NK-92 treated with Interleukin-12 subunit alpha and Interleukin-12 subunit beta, amount 100 ng/mL, for 24 hours (cell line): ENCODE measurements at regions not wholly inside any gene's neighbourhood (a gene's known extent, or its start where the extent isn't known, plus 50 kb on each side); places are given as distances from the start of the nearest gene placed in this dataset.

ENCODE experiments used
- DNase-seq: peaks from one replicate; lab custom pipeline; 2025; lab: John Stamatoyannopoulos, UW

- DNase-seq, result no peak
Observed at GRCh38 chr1:198864695-198865094, 225.9 kb downstream of the PTPRC start.

GRCh38 chr1:198865319-198865718 is 226.5 kb downstream of the PTPRC start:
- DNase-seq, result no peak

- no peak for DNase-seq
Observed at GRCh38 chr1:198867182-198867581, 228.3 kb downstream of the PTPRC start.

DNA sequence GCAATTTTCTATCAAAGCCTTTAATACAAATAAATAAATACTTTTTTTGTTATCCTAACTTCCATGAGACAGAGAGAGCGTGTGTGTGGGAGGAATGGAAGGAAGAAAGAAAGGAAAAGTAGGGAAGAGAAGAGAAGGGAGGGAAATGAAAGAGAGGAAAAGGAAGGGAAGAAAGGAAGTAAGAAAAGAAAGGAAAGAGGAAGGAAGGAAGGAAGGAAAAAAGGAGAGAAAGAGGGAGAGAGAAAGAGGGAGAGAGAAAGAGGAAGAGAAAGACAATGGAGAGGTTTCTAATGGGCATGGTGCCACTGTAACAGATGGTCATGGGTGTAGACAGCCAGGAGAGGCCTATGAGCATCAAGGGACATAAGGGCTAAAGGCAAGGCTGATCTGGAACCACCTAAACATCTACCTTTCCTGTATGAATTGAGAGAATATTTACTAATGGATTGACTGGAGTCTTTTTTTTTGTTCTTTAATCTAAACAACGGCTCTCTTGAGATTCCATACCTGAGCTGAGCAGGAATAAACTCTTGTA is 234.9 kb downstream of the PTPRC start:
- DNase-seq, result no peak

- no peak for DNase-seq
Observed at GRCh38 chr1:198876371-198876871, 237.6 kb downstream of the PTPRC start.

DNA sequence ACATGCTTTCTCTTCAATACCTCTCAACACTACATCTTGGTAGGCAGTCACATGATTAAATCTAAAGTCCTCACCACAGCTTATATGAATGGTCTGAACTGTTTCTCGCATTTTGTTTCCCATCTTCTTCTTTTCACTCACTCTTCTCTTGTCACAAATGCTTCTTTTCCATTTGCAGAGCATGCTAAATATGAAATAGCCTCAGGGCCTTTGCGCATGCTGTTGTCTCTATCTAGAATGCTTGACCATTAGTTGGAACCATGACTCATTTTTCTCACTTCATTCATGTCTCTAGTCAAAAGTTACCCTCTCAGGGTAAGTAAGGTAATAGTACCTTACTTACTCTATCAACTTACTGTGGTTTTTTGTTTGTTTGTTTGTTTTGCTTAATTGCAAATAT is 239.7 kb downstream of the PTPRC start:
- no peak for DNase-seq

DNA sequence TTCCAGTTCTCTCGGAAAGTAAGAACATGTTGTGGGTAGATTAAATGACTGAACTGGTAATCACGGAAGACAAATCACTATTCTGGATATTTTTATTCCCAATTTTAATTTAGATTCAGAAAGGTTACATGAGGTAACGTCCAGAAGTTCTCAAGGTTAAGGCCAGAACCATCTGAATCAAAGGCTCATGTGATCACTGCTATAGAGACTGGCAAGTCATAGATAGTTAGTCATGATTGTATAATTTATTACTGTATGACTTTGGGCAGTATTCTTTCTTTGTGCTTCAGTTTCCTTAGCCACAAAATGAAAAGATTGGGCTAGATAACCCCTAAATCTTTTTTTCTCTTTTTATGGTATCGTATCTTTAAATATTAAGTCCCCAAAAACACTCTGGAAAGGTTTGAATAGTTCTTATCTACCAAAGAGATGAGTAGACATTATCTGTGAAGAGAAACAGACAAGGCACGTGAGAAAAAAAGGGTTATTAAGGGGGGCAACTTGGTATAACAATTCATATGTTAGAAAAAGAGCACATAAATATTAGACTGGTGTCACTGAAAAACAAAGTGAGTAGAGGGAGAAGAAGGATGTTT is 241.0 kb downstream of the PTPRC start:
- no peak for DNase-seq

DNA sequence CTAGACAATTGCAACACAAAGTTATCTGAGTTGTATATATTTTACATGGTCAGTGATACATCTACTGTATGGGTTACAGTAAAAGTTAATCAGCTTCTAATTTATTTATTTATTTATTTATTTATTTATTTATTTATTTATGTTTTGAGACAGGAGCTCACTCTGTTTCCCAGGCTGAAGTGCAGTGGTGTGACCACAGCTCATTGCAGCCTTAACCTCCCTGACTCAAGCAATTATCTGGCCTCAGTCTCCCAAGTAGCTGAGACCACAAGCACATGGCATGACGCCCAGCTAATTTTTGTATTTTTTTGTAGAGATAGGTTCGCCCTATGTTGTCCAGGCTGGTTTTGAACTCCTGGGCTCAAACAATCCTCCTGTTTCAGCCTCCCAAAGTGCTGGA is 241.6 kb downstream of the PTPRC start:
- no peak for DNase-seq

DNA sequence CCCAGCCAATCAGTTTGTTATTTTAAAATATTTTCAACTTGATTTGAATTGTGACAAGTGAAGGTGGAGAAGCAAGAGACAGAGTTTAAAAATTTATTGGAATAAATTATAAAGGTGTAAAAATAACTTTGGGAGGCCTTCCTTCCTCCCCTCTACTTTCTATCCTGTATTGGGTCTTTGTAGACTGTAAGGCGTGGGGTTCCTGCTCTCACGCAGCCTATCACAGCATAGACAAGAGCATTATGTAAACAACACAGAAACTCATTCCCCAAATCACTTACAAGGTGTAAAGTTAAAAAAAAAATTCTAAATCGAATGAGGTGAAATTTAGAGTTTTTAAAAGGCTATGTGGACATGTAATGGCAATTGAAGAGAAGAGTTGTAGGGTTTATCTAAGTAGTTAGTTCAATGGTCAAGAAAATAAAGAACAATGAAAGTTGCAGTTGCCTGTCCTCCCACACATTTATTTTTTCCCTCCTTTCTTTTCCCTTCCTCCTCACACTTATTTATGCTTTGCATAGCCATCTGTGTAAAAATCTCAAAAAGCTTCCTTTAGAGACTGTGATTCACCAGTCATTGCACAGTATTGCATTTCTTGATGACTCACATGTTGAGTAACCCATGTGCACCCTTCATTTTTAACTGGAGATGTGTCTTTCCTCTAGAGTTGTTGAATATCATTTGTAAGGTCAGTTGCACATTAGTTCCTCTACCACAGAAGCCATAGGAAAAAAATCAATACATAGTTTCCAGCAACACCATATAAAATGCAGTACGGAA is 242.2 kb downstream of the PTPRC start:
- DNase-seq, result no peak

DNA sequence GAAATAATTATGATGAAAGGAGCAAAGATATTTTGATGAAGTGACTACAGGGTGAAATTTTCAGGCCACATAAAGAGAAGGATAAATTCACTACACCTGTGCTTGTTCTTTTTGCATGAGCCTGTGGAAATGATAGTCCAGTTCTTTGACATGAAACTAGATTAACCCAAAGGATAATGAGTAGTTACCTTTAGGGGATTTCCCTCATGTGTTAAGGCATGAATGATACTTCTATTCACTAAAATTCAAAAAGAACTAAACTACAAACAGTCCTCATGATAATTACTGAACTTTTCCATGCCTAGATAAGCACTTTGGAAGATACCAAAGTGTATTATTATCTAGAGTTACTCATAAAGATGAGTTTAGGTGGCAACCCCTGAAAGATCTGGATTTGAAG is 244.3 kb downstream of the PTPRC start:
- no peak for DNase-seq

DNA sequence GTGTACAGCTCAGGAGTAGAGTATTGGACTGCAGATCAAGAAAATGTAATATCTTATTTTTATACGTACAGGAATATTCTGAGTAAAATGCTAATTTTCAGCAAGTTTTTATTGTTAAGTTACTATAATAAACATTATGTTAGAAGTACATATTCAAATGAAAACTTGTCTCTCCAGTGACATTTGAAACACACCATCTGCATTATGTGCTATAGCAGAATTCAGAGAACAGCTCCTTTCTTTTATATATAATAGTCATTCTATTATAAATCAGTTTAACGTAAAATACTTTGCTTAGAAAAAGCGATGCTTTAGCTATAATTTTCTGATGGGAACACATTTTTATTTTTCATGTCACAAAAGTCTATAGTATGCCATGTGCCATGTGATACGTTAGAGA is 249.0 kb downstream of the PTPRC start:
- DNase-seq, result no peak

GRCh38 chr1:198888379-198888943 is 249.6 kb downstream of the PTPRC start:
- no peak for DNase-seq

- no peak for DNase-seq
Observed at GRCh38 chr1:198889101-198889500, 250.3 kb downstream of the PTPRC start.

DNA sequence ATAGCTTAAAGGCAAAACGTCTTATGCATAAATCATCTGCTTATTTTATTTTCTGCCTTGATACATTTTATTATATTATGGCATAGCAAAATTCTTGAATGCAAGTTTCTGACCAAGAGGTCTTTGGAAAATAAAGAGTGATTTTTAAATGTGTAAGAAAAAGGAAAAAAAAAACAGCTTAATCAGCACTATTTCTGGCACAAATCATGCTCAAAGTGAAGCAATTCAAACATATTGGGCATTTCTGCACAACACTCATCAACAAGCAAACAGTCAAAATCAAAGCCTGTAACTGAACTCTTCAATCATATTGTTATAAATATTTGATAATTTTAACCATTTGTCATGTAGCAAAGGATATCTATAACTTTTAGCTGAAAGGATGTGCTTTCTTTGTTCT is 250.9 kb downstream of the PTPRC start:
- DNase-seq, result no peak

DNA sequence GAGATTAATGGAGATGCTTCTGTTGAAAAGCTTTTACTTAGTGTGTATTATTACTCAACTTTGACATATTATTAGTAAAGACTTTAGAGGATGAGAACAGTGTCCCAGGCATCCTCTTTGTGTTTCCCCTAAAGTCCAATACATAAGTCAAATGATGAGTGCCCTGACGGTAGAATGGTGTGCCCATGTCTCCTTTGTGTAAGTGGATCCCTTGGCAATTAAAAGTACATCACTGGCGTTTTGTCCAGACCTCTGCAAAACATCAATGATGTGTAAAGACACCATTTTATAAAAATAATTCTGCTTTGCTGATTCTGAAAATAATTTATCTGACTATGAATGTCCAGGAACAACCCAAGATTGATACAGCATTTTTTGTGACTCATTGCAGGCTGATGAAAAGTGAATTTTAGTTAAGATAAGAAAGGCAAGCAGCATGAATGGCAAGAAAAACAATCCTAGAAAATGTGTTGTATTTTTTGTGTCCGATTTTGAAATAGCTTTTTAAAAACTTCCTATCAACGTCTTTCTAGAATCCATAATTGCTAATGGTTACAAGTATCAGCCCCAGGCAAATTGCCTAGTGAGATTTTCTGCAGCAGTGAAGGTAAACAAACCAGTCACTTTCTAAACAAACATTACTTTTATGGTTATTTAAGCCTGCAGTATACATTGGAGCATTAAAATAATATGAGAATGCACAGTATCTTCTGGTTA is 251.5 kb downstream of the PTPRC start:
- DNase-seq, result no peak

GRCh38 chr1:198892065-198892464 is 253.2 kb downstream of the PTPRC start:
- no peak for DNase-seq

- no peak for DNase-seq
Observed at GRCh38 chr1:198893141-198893540, 254.3 kb downstream of the PTPRC start.

- DNase-seq, result no peak
Observed at GRCh38 chr1:198893763-198894444, 255.1 kb downstream of the PTPRC start.

DNA sequence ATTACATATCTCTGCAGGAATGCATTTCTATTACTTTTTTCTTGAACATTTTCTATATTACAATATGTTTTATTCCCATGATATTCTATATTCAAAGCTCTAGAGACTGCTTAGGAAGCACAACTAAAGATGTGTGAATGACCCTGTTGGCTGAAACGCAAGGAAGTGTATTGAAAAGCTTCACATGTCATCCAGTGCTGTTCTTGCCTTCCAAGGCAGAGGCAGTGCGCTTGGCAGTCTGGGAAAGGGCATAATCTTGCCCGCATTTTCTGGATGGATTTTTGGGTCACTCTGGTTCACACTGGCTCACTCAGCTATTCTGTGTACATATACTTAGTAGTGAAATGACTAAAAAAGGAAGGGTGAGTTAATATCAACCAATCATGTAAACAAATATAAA is 262.4 kb downstream of the PTPRC start:
- DNase-seq, result no peak

DNA sequence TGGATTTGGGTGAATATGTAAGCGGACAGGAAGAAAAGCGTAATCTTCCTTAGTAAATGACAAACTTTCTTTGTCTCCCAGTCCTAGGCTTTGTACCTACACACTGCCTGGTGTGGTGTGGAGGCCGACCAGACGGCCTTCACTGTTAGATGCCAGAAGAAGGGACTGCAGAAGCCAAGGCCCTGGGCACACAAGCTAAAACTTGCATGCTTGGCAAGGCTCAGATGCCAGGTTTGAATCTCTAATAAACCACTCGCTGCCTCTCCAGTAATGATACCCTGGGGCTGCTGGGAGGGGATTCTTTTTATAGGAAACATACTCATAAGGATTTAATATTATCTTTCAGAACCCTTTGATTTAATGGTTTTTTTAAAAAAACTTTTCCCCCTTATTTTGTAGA is 263.8 kb downstream of the PTPRC start:
- DNase-seq, result no peak

DNA sequence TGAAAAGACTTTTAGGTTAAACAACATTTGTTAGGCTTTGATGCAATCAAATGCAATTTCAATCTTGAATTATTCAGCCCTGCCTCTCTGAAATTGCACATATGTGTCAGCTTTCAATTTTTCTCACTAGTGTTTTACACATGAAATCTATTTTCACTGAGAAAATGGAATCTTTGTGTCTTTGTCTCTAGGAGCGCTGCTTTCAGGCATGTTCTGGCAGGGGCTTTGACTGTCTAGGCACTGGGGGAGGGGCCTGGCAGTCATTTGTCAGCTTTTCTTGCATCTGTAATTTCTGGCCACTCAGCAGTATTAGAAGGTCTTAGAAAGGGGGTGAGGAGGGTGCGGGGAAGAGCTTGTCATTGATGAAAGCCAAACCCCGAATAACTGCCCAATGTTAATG is 264.4 kb downstream of the PTPRC start:
- no peak for DNase-seq

DNA sequence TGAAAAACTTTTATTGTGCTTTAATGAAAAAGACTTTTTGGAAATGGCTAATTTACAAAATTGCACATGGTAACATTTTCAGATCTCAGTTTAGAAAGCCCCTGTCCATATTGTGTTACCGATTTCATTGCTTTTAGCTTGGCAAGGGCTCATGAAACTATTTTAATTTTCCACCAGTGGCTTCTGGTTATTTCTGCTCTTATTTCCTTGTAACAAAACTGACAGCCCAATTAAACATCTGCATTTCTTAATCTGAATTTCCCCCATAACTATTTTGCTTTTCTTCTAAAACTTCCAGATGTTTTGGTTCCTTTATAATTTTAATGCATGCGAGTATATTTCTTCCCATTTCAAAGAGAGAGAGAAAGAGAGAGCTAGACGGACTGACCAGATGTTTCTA is 264.8 kb downstream of the PTPRC start:
- no peak for DNase-seq
